CD4-positive, alpha-beta T cell treated with Interferon alpha-2 for 1 hour (primary cell): ENCODE measurements at regions not wholly inside any gene's neighbourhood (a gene's known extent, or its start where the extent isn't known, plus 50 kb on each side); places are given as distances from the start of the nearest gene placed in this dataset.

Experiments
- DNase-seq, 2 donors: peaks; one replicate each; pipeline ENCODE4 v3.0.0-alpha.2; 2020 to 2022

DNA sequence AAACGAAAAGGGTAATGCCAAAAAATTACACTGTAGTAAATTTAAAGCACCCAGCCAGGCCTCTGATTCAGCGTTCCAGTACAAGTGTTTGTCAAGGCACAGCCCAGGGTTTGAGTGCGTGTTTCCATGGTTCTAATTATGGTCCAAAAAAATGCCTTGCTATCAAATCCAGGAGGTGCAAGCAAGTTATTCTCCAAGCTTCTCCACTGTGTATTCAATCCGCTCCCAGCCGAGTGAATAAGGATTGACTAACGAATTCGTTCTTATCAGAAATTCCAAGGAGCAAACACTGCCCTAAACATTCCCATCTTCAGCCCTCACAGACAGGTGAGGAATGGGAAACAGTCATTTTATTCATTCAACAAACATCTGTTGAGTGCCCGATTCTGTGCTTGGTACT is 103.3 kb upstream of the WWC1 start:
- DNase-seq = no peak

DNA sequence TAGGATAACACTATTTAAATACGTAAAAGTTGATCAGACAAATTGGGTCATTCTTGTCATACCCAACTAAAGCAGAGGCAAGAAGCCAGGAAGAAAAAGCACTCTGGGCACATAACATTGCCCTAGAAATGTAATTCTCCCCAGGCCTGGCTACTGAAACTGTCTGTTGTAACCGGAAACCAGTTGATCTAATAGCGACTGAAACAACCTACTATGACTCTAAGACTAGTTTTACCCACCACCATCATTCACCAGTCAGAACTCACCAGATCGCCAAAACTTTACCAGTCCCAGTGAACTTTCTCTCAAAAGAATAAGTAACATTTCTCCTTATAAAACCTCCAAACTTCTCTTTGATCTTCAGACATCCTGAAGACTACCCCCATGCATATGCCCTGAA is 99.3 kb upstream of the WWC1 start:
- DNase-seq = no peak

DNA sequence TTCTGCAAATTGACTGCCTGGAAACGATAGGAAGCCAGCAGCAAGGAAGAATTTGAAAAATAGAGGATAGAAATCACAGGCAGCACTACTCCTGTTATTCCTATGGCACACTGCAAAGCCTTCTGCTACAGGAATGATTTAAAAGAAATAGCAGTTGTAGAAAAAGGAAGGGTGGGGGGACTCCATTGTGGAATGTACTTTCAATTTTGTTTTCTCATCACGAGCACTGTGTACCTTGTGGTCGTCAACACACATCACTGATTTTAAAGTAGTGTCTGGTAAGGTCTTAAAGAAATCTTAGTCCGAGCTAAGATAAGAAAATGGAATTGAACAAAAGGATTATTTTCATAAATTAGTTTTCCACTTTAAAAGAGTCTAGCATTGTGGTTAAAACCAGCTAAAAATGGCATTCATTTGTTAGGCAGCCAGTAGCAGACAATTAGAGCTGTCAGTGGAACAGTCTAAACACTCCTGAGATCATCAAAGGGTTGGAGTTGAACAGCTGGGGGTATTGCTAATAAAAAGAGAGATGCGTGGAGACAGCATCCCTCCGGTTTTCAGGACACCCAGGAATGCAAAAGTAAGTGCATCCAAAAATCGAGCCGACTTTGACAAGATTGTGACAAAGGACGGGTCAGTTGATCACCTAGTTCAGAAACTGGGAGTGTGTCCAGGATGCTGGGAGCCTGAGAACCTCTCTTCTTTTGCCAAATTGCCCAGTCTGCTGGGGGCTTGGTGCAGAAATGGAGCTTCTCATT is 97.8 kb upstream of the WWC1 start:
- DNase-seq = no peak

DNA sequence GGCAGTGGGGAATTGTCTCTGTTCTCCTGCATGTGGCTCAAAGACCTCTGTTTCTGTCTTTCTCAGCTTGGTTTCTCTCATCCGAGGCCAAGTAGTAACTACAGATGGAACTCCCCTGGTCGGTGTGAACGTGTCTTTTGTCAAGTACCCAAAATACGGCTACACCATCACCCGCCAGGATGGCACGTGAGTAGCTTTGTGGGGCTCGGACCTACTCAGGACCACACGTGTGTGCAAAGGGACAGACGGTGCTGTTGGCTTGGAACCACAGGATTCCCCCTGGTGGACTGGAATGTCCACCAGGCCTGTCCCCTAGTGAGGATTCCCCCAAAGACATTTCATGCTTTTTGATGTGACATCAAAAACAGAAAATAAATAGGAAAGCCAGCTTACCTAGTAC is 96.3 kb upstream of the WWC1 start:
- DNase-seq = no peak

DNA sequence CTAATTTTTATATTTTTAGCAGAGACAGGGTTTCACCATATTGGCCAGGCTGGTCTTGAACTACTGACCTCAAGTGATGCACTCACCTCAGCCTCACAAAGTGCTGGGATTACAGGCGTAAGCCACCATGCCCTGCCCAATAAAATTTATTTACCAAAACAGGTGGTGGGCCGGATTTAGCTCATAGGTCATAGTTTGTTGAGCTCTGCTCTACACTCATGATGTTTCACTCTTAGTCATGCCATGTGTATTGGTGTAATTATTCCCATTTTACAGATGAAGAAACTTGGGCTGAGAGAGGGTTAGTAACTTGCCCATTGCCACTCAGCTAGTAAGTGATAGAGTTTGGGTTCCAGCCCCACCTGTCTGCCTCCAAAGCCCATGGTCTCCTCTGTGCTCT is 93.1 kb upstream of the WWC1 start:
- DNase-seq = no peak

DNA sequence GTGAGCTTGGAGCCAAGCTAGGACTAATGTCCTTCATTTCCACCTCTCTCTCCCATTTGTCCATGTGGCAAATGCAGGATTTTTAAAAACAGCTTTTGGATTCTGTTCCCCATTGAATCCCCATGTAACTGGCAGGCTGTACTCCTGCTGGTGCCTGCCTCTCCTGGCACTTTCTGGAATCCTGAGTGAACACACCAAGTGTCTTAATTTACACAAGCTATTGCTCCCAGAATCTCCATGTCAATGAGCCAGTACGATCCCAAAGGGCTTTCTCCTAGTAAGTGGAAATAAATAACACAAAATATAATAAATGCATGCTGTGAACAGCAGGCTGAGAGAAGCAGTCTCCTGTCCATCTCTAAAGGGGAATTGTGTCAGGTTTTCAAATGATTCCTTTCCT is 88.4 kb upstream of the WWC1 start:
- DNase-seq = no peak

DNA sequence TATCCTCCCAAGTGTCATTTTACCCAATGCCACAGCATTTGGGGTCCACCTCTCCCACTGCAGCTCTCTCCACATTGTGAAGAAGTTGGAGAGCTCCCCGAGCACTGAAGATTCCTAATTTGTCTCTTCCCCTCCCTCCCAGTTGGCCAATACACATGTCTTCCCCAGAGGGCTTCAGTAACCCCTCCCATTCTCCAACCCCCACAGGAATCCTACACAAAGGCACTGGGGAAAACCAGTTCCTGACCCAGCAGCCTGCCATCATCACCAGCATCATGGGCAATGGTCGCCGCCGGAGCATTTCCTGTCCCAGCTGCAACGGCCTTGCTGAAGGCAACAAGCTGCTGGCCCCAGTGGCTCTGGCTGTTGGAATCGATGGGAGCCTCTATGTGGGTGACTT is 87.3 kb upstream of the WWC1 start:
- DNase-seq = no peak

DNA sequence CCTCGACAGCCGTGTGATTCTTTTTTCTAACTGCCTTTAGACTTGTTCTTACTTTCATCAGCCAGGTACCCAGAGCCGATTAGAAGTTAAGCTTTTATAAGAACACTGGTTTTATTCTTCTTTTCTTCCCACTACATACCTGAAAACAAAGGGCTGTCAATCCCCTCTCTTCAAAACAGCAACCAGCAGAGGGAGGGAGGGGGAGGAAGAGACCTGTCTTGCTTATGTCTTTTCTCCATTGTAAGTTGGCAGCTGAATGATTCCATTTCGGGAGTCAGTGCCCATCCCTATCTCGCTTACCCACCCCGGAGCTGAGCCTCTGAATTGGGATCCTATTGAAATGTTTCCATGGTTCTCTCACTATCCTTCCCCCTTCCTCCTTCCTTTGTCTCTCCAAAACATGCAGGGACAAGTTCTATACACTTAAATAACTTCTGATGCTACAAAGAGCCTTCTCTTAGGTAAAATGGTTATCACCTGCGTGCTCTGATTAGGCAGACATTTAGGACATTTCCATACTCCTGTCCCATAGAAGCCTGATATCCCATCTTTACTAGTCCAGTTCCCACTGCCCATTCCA is 83.9 kb upstream of the WWC1 start:
- no peak for DNase-seq

DNA sequence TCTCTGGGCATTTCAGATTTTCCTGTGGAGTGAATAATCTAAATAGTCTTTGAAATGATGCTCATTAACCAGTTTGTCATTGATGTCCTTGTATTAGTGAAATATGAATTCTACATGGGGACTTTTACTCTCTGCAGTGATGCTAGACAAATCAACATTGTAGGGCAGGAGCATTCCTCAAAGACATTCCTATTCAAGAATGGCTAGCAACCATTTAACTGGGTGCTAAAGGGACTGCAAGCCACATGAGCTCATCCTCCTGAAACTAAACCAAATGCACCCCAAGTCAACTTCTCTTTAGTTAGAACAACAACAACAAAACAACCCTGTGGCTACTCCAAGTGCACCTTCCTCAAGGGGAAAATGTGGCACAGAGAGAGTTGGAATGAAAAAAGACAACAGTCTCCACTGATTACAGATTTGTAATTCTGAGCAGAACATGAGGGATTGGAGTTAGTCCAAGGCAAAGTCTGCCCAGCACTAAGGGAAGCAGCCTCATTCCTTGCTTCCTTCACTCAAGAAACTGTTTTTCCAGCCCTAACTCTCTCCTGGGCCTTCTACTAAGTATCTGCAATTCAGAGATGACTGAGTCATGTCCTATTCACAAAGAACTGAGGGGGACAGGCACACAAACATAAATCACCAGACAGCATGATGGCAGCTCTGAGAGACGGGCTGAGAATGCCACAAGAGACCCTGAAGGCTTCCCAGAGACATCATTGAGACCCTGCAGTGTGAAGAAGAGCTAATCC is 82.0 kb upstream of the WWC1 start:
- DNase-seq = no peak

DNA sequence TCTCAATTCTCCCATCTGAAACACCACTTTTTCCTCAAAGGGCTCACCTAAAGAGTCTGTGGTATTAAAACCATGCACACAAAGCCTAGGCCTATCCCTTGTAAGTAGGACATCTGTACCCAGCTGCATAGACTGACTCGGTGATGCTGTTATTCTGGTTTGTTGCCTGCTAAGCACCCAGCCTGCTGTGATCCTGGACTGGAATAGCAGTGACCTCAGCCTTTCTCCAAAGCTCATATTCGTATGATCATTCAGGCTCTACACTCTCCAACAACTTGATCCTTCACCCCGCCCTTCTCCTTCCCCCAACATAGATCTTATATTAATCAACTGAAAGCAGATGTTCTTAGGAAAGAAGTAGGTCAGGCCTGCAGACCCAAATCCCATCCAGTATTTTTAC is 81.4 kb upstream of the WWC1 start:
- DNase-seq = no peak

DNA sequence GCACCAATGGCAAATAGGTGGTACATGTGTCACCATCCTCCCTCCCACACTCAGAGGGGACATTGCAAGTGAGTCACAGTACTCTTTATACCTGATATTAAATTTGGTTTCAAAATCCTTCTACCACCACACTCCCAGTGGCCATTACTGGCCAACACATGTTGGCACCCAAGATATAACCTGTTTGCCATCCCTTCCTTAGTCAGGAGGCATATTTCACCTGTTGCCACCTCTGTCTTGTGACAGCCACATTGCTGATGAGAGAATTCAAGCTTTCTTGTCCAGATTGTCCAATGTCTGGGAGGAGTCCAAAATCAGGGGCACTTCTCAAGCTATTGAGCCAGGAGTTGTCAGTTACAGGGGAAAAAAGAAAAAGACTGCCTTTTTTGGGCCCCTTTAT is 80.2 kb upstream of the WWC1 start:
- no peak for DNase-seq

DNA sequence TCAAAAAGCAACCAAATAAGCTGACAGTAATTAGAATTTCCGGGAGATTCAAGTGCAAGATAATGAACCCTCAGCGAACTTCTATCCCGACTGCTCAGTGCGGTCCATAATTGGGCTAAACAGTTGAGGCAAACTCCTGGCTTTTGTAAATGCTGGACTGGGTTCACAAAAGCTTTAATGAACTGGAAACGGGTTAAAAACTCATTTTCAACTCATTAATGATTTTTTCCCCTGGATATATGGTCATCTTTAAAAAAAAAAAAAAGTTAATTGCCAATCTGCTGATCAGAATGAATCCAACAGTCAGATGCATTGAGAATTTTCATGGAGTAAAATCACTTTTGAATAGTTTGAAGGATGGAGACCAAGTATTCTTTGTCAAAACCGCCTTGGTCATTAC is 79.5 kb upstream of the WWC1 start:
- no peak for DNase-seq

DNA sequence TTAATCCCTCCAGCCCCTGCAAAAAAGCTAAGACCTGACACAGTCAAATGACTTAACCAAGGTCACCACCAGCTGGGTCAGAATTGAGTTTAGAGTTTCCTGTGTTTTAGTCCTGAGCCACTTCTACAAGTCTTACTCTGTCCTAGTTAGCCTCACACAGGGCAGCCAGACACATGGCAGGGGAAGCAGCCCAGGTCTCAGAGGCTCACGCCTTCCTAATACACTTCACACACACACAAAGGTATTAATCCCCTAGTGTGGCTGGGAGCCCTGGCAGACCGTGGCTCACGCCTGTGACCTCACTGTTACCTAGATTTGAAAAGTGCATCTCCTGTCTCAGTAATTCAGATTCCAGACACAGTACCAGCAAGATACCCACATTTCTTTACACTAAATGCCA is 77.4 kb upstream of the WWC1 start:
- DNase-seq = no peak

DNA sequence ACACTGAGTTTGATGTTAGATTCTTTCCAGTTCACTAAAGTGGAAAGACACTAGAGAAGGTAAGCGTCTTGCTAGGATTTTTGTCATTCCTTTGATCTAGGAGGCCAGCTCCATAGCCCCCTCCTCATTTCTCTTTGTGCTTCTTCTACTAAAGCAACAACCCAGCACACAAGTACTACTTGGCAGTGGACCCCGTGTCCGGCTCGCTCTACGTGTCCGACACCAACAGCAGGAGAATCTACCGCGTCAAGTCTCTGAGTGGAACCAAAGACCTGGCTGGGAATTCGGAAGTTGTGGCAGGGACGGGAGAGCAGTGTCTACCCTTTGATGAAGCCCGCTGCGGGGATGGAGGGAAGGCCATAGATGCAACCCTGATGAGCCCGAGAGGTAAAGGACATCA is 76.6 kb upstream of the WWC1 start:
- no peak for DNase-seq

DNA sequence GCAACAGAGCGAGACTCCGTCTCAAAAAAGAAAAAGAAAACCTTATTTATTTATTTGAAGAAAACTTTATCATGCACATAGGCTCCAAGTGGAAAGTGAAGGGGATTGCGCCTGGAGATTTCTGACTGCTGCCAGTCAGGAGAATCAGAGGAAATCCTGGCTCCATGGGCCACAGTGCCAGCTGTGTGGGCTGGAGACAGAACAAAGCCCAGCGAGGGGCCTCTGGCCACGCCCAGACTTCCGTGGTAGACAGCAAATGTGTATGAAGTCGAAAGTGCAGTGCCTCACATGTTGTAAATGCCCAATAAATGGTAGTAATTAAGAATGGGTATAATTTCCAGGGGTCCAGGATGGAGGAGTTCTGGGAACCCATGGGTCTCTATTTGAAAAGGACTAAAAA is 75.8 kb upstream of the WWC1 start:
- no peak for DNase-seq

DNA sequence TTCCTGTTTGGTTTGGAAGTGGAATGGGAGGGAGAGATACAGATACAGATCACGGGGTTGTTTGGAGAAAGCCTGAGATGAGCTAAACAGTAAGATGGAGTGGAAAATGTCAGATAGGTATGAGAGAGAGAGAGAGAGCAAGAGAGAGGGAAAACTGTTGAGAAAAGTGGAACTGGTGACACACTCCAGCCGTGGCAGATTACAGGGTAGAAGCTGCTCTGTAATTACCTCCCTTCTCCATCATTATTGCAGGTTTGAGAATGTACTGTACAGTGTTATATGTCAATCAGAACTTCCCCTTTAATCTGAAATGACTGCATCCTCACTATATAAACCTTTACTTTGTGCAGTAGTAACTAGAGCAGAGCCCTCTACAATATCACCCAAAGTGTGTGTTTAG is 74.5 kb upstream of the WWC1 start:
- DNase-seq = no peak

DNA sequence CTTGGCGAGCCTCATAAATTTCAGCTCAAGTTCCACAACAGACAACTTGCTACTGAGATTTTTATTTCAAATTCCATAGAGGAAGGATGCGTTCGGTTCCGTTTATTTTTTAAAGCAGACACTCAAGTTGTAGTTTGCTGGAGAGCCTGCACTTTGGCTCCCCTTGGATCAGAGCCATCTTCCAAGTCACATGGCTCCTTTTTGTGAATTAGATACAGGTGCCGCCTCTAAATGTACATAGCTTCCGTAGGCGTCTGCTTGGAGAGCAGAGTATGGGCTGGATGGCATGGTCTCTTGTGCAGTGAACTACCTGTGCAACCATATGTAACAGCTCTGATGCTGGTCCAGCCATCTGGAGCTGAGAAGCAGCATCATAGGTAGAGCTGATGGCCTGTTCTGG is 73.9 kb upstream of the WWC1 start:
- DNase-seq = no peak

DNA sequence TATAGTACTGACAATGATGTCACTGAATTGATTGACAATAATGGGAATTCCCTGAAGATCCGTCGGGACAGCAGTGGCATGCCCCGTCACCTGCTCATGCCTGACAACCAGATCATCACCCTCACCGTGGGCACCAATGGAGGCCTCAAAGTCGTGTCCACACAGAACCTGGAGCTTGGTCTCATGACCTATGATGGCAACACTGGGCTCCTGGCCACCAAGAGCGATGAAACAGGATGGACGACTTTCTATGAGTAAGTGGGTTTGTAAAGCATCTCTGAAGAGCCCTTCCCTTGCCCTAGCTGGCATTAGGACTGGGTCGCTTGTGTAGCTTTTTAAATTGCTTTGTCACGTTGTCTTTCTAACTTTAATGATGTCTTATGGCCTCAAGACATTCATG is 72.7 kb upstream of the WWC1 start:
- DNase-seq = no peak

DNA sequence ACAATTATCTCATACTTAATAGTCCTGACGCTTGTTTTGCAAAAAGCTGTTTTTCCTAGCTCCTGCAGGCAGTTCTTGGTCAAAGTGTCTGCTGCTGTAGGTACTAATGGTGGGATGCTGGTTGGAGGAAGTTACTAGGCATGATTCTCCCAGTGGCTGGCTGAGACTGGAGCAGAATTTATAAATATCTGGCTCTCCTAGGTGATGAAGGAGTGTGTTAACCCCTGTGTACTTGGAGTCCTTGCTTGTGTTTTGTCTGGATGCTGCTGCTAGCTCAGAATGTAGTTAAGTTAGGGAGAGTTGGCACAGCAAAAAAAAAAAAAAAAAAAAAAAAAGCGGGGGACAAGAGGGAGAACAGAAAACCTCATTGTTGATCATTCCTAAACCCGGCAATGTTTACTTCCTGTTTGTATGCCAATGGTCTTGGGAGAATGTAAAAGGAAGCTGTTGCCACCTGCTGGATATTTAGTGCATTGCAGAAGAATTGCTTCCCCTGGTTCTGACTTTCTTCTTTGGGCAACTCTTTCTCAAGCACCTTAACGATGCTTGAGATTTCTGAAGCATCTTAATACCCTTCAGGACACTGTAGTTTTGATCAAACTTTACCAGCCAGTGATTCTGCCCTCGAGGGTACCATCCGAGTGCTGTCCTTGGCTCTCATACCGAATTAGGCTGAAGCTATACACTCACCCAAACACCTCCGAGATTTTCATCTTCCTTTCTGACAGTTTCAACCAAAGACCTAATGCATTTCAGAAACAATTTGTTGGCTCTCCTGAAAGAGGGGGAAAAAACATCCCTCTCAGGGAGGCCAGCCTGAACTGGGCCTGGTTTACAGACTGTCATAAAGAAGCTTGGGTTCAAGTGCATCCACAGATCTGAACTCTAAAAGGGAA is 71.7 kb upstream of the WWC1 start:
- peak; percentile 33 to 63 for DNase-seq

DNA sequence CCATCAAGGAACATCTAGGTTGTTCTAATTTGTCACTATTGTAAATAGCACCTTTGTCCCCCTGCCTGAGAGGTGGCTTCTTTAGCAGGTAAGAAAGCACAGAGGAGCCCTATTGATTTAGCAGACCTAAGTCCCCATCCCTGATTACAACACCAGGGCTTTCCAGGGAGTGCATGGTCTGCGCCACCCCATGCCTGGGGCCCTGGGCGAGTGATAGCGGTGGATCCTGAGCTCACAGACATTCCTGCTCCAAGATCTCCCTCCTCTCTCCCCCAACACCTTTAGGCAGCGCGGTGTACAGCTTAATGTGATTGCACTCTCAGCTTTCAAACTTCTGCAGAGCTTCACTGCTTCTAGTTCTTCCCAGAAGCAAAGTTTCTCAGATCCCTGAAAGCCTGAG is 67.4 kb upstream of the WWC1 start:
- no peak for DNase-seq

DNA sequence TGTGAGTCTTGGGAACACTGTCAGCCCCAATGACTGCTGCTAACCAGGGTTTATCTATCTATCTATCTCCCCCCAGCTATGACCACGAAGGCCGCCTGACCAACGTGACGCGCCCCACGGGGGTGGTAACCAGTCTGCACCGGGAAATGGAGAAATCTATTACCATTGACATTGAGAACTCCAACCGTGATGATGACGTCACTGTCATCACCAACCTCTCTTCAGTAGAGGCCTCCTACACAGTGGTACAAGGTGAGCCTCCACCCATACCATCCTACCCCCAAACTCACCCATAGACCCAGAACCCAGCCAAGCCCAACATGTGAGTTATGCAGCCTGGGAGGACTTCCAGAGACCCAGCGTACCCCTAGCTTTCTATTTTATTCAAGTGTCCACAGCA is 65.4 kb upstream of the WWC1 start:
- DNase-seq = no peak

DNA sequence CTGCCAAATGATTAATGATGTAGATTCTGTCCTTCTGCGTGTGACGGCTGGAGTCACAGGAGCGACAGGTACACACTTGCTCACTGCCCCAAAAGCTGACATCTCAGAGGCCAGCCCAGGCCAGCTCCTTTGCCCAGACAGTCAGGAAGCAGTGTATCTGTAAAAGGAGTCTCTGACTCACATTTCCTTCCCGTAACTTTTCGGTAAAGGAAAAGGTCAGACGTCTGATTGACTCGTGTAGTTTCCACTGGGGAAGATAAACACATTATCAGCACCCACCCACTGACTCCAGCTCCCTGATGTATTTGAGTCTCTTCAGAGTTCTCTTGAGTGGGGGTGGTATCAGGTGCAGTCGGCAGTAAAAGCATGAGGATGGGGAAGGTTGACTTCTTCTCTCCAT is 64.4 kb upstream of the WWC1 start:
- DNase-seq = no peak

DNA sequence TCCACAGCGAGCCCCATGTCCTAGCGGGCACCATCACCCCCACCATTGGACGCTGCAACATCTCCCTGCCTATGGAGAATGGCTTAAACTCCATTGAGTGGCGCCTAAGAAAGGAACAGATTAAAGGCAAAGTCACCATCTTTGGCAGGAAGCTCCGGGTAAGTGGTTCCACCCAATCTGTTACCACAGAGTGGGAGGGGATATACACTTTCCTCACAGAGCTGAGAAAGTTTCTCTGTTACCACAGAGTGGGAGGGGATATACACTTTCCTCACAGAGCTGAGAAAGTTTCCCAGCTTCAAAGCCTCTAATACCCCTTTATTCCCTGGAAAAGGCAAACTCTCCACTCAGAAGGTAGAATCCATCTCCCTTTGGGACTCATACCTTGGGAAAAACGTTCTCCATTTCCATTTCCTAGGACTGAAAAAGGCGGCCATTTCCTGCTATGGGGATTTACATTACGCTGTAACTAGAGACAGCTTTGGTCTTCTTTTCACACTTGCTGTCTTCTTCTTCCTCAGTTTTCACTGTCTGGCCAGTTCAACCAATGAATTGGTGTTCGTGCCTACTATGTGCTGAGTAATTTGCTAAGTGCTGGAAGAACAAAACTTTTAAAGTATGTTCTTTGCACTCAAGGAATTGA is 63.4 kb upstream of the WWC1 start:
- peak in 1 of 2 donors; percentile 33 for DNase-seq
